Breast epithelium (tissue), 3 donors: ENCODE measurements at regions not wholly inside any gene's neighbourhood (a gene's known extent, or its start where the extent isn't known, plus 50 kb on each side); places are given as distances from the start of the nearest gene placed in this dataset.

Experiments used
- CTCF ChIP-seq, 3 donors: fragments of 450-650 bp; IDR thresholded peaks; one replicate each; pipeline ENCODE4 v1.5.1; 2016 to 2017; ENCODE audit warnings: antibody characterized with exemption in 3 of 3, mild to moderate bottlenecking in 3 of 3, moderate library complexity in 3 of 3
- POLR2A ChIP-seq: fragments of 450-650 bp; IDR thresholded peaks from one replicate; pipeline ENCODE4 v1.6.1; 2016; ENCODE audit warnings: antibody characterized with exemption, mild to moderate bottlenecking, moderate library complexity
- POLR2AphosphoS5 ChIP-seq, 3 donors: sonication (generic); formaldehyde crosslinking; IDR thresholded peaks; one replicate each; pipeline ENCODE4 v1.6.1; 2017; ENCODE audit warnings: antibody characterized with exemption in 3 of 3

- no peak for TF ChIP-seq POLR2A
- TF ChIP-seq CTCF (IDR thresholded peaks at IDR 0.05): no peak
- no peak for TF ChIP-seq POLR2AphosphoS5 (IDR thresholded peaks at IDR 0.05)
These were observed 190.4 kb downstream of the GPR37 start for GRCh38 chr7:124575176-124575575.
